HL-60 (cell line): ENCODE measurements at regions not wholly inside any gene's neighbourhood (a gene's known extent, or its start where the extent isn't known, plus 50 kb on each side); places are given as distances from the start of the nearest gene placed in this dataset.

Experiments
- DNase-seq, 2 experiments: peaks; one replicate each; pipeline ENCODE4 v3.0.0-alpha.2; 2010 to 2020; ENCODE audit warnings: low read depth in 1 of 2, low spot score in 1 of 2
- H3K27ac ChIP-seq: fragments of 250-450 bp; sonication (Bioruptor Pico); replicated peaks from 2 replicates; pipeline ENCODE4 v1.5.1; 2020; ENCODE audit warnings: mild to moderate bottlenecking, moderate library complexity
- H3K27me3 ChIP-seq: fragments of 250-450 bp; sonication (Bioruptor Pico); 2 replicates; pipeline ENCODE4 v1.5.1; 2021; ENCODE audit warnings: mild to moderate bottlenecking, moderate library complexity; ENCODE audit not compliant: insufficient read depth, poor library complexity, severe bottlenecking
- H3K4me3 ChIP-seq: replicated peaks from 2 replicates; pipeline ENCODE4 v1.5.1; 2011; ENCODE audit warnings: mild to moderate bottlenecking, control low read depth, low read length; ENCODE audit not compliant: insufficient read depth
- CTCF ChIP-seq: IDR thresholded peaks from one replicate; pipeline ENCODE4 v1.5.1; 2011; ENCODE audit warnings: low read length, control low read depth, inconsistent platforms; ENCODE audit not compliant: insufficient read depth
- GABPA ChIP-seq: IDR thresholded peaks from 2 replicates; pipeline ENCODE4 v1.6.1; 2012; ENCODE audit warnings: low read depth
- POLR2AphosphoS5 ChIP-seq: IDR thresholded peaks from 2 replicates; pipeline ENCODE4 v1.6.1; 2012; ENCODE audit warnings: low read depth
- REST ChIP-seq: IDR thresholded peaks from 2 replicates; pipeline ENCODE4 v1.6.1; 2012; ENCODE audit warnings: low read depth; ENCODE audit not compliant: insufficient replicate concordance
- SPI1 ChIP-seq: IDR thresholded peaks from 2 replicates; pipeline ENCODE4 v1.6.1; 2012; ENCODE audit warnings: low read depth, mild to moderate bottlenecking, borderline replicate concordance

GRCh38 chr5:40268088-40268487 lies 411.6 kb upstream of the PTGER4 start:
- DNase-seq: no peak
- no peak overlapping the region for H3K27ac ChIP-seq
- H3K4me3 ChIP-seq: no peak overlapping the region
- TF ChIP-seq GABPA (no peak), CTCF (no peak), REST (no peak), SPI1 (no peak), POLR2AphosphoS5 (no peak)
- H3K27me3 ChIP-seq: no peaks in the 10 kb centered on the region

- H3K27me3 ChIP-seq: no peaks in the 10 kb centered on the region
- no peak for TF ChIP-seq REST
- no peak for TF ChIP-seq POLR2AphosphoS5
- TF ChIP-seq CTCF: no peak
- TF ChIP-seq SPI1: no peak
- no peak for TF ChIP-seq GABPA
- DNase-seq: no peak
- H3K4me3 ChIP-seq: no peak overlapping the region
- H3K27ac ChIP-seq: no peak overlapping the region
Measured at GRCh38 chr5:40266952-40267351, 412.8 kb upstream of the PTGER4 start.

- Histone ChIP-seq H3K4me3 (no peak overlapping the region), H3K27ac (no peak overlapping the region), H3K27me3 (no peaks in the 10 kb centered on the region)
- TF ChIP-seq GABPA: no peak
- no peak for TF ChIP-seq POLR2AphosphoS5
- TF ChIP-seq REST: no peak
- no peak for TF ChIP-seq CTCF
- no peak for TF ChIP-seq SPI1
- no peak for DNase-seq
Measured at GRCh38 chr5:40261984-40262383, 417.7 kb upstream of the PTGER4 start.
